CD14-positive monocyte (primary cell): ENCODE measurements at regions not wholly inside any gene's neighbourhood (a gene's known extent, or its start where the extent isn't known, plus 50 kb on each side); places are given as distances from the start of the nearest gene placed in this dataset.

ENCODE experiments used
- DNase-seq, 3 donors: peaks; one replicate each; pipeline ENCODE4 v3.0.0-alpha.2; 2011 to 2022
- H2AFZ ChIP-seq: 2 replicates; pipeline ENCODE4 v1.6.0; 2012; ENCODE audit warnings: mild to moderate bottlenecking, low read depth, low read length, inconsistent platforms; ENCODE audit not compliant: insufficient read depth, poor library complexity, severe bottlenecking
- H3K27ac ChIP-seq, 2 donors: 1 replicate in 1 of 2; 2 replicates in 1 of 2; pipeline ENCODE4 v1.5.1; 2012 to 2013; ENCODE audit warnings: low read length in 2 of 2, control low read depth in 1 of 2, inconsistent platforms in 1 of 2, low read depth in 1 of 2, mild to moderate bottlenecking in 1 of 2
- H3K27me3 ChIP-seq, 2 donors: one replicate each; pipeline versions ENCODE4 v1.6.0 to v1.6.1; 2011 to 2013; ENCODE audit warnings: low read length in 2 of 2; ENCODE audit not compliant: control insufficient read depth in 2 of 2, insufficient read depth in 2 of 2
- H3K36me3 ChIP-seq, 2 donors: replicated peaks in 1 of 2; 1 replicate in 1 of 2; 2 replicates in 1 of 2; pipeline versions ENCODE4 v1.5.1 to v1.6.1; 2012 to 2013; ENCODE audit warnings: low read length in 2 of 2, control low read depth in 1 of 2, inconsistent platforms in 1 of 2, mild to moderate bottlenecking in 1 of 2; ENCODE audit not compliant: insufficient read depth in 2 of 2, control insufficient read depth in 1 of 2
- H3K4me1 ChIP-seq, 2 donors: 1 replicate in 1 of 2; 2 replicates in 1 of 2; pipeline versions ENCODE4 v1.5.1 to v1.6.1; 2012 to 2013; ENCODE audit warnings: low read length in 2 of 2, control low read depth in 1 of 2, inconsistent platforms in 1 of 2, mild to moderate bottlenecking in 1 of 2, moderate library complexity in 1 of 2; ENCODE audit not compliant: insufficient read depth in 2 of 2, control insufficient read depth in 1 of 2
- H3K4me2 ChIP-seq: replicated peaks from 2 replicates; pipeline ENCODE3; 2012; ENCODE audit warnings: low read length, moderate library complexity, mild to moderate bottlenecking; ENCODE audit not compliant: poor library complexity, severe bottlenecking; ENCODE audit errors: extremely low read depth
- H3K4me3 ChIP-seq, 3 experiments: fragments of 200-600 bp in 1 of 3; sonication (generic) in 1 of 3; replicated peaks in 1 of 3; 1 replicate in 2 of 3; 2 replicates in 1 of 3; pipeline ENCODE4 v1.5.1; 2011 to 2013; ENCODE audit warnings: low read length in 3 of 3, mild to moderate bottlenecking in 3 of 3, control low read depth in 2 of 3, low read depth in 2 of 3, inconsistent platforms in 1 of 3, moderate library complexity in 1 of 3
- H3K79me2 ChIP-seq: 2 replicates; pipeline ENCODE4 v1.6.0; 2012; ENCODE audit warnings: mild to moderate bottlenecking, control low read depth, inconsistent platforms, low read length, moderate library complexity; ENCODE audit not compliant: insufficient read depth
- H3K9ac ChIP-seq: 2 replicates; pipeline ENCODE4 v1.6.0; 2017; ENCODE audit warnings: low read length, mild to moderate bottlenecking; ENCODE audit not compliant: insufficient read depth, poor library complexity, severe bottlenecking
- H3K9me3 ChIP-seq, 2 donors: replicated peaks in 1 of 2; 1 replicate in 1 of 2; 2 replicates in 1 of 2; pipeline versions ENCODE4 v1.5.1 to v1.6.1; 2012 to 2013; ENCODE audit warnings: low read length in 2 of 2, control low read depth in 1 of 2; ENCODE audit not compliant: control insufficient read depth in 1 of 2, insufficient read depth in 1 of 2
- H4K20me1 ChIP-seq: 2 replicates; pipeline ENCODE4 v1.6.0; 2012; ENCODE audit warnings: mild to moderate bottlenecking, low read length, control low read depth, moderate library complexity; ENCODE audit not compliant: insufficient read depth
- H3K27ac Mint-ChIP-seq, 7 donors: one replicate each; pipeline ENCODE4 v1.8.0; 2020; ENCODE audit warnings: mild to moderate bottlenecking in 7 of 7, mixed read lengths in 7 of 7, moderate library complexity in 6 of 7, inconsistent platforms in 2 of 7
- H3K27me3 Mint-ChIP-seq, 3 donors: one replicate each; pipeline ENCODE4 v1.8.0; 2021 to 2022; ENCODE audit warnings: low read depth in 3 of 3, mild to moderate bottlenecking in 3 of 3, mixed read lengths in 3 of 3, moderate library complexity in 3 of 3, inconsistent platforms in 1 of 3
- H3K36me3 Mint-ChIP-seq, 2 donors: one replicate each; pipeline ENCODE4 v1.8.0; 2020; ENCODE audit warnings: mixed read lengths in 2 of 2, inconsistent platforms in 1 of 2, mild to moderate bottlenecking in 1 of 2
- H3K4me1 Mint-ChIP-seq: one replicate; pipeline ENCODE4 v1.8.0; 2020; ENCODE audit warnings: mild to moderate bottlenecking, mixed read lengths
- H3K4me3 Mint-ChIP-seq, 2 donors: one replicate each; pipeline ENCODE4 v1.8.0; 2020; ENCODE audit warnings: mild to moderate bottlenecking in 2 of 2, mixed read lengths in 2 of 2, moderate library complexity in 1 of 2
- H3K9me3 Mint-ChIP-seq, 7 donors: one replicate each; pipeline ENCODE4 v1.8.0; 2020 to 2022; ENCODE audit warnings: mixed read lengths in 7 of 7, mild to moderate bottlenecking in 6 of 7, moderate library complexity in 6 of 7, inconsistent platforms in 2 of 7
- CTCF ChIP-seq: fragments of 200-600 bp; IDR thresholded peaks from one replicate; pipeline ENCODE4 v1.8.0; 2022; ENCODE audit warnings: antibody characterized with exemption, mild to moderate bottlenecking
- intact Hi-C, 2 donors: fragments of 100-400 bp; cut with micrococcal nuclease; formaldehyde crosslinking; loops; one replicate each; pipeline versions ENCODE4 v1.15.0 to v1.15.1; 2023

DNA sequence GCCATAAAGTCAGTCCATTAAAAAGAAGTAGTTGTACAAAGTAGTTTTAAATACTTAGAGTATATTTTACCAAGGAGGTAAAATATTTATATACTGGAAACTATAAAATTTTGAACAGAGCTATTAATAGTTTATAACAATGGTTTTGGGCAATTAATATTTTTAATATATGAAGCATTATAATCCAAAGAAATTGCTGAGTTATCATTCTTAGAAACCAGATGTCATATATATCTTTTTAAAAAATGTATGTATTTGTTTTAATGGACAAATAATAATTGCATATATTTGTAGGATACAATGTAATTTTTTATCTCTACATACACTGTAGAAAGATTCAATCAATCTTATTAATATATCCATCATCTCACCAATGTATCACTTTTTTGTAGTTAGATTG is 207.8 kb downstream of the CXXC4 start:
- H3K27ac ChIP-seq, result no peak overlapping the region
- H3K9me3 ChIP-seq, result peaks cover 0 to 3% of the 10 kb centered on the region in 2 donors
- Mint-ChIP-seq H3K4me3 (no peak overlapping the region), H3K9me3 (peaks cover 0 to 3% (median 0%) of the 10 kb centered on the region in 7 donors), H3K4me1 (no peaks in the 10 kb centered on the region), H3K36me3 (no peaks in the 10 kb centered on the region), H3K27me3 (no peaks in the 10 kb centered on the region), H3K27ac (no peak overlapping the region)
- H3K9ac ChIP-seq, result no peak overlapping the region
- H4K20me1 ChIP-seq, result no peaks in the 10 kb centered on the region
- no peak overlapping the region for H2AFZ ChIP-seq
- no peaks in the 10 kb centered on the region for H3K4me1 ChIP-seq
- TF ChIP-seq CTCF, result no peak
- DNase-seq, result no peak
- no peak overlapping the region for H3K4me3 ChIP-seq
- H3K79me2 ChIP-seq, result no peaks in the 10 kb centered on the region
- intact Hi-C loops, result no loop called here
- H3K4me2 ChIP-seq, result no peak overlapping the region
- H3K27me3 ChIP-seq, result no peaks in the 10 kb centered on the region
- no peaks in the 10 kb centered on the region for H3K36me3 ChIP-seq

GRCh38 chr4:104283303-104283702 is 211.4 kb downstream of the CXXC4 start:
- H3K9me3 Mint-ChIP-seq, result no peaks in the 10 kb centered on the region
- Histone ChIP-seq H3K9ac (no peak overlapping the region), H3K79me2 (no peaks in the 10 kb centered on the region), H3K36me3 (no peaks in the 10 kb centered on the region), H3K4me2 (no peak overlapping the region), H3K27me3 (no peaks in the 10 kb centered on the region), H3K4me1 (no peaks in the 10 kb centered on the region), H2AFZ (no peak overlapping the region), H4K20me1 (no peaks in the 10 kb centered on the region), H3K9me3 (peaks cover 0 to 3% of the 10 kb centered on the region in 2 donors), H3K27ac (no peak overlapping the region), H3K4me3 (no peak overlapping the region)
- H3K36me3 Mint-ChIP-seq, result no peaks in the 10 kb centered on the region
- no peak for TF ChIP-seq CTCF
- intact Hi-C loops, result no loop called here
- H3K27me3 Mint-ChIP-seq, result no peaks in the 10 kb centered on the region
- H3K4me3 Mint-ChIP-seq, result no peak overlapping the region
- no peak for DNase-seq
- H3K27ac Mint-ChIP-seq, result no peak overlapping the region
- no peaks in the 10 kb centered on the region for H3K4me1 Mint-ChIP-seq
